ENCODE measurements at regions not wholly inside any gene's neighbourhood (a gene's known extent, or its start where the extent isn't known, plus 50 kb on each side); places are given as distances from the start of the nearest gene placed in this dataset.

DNA sequence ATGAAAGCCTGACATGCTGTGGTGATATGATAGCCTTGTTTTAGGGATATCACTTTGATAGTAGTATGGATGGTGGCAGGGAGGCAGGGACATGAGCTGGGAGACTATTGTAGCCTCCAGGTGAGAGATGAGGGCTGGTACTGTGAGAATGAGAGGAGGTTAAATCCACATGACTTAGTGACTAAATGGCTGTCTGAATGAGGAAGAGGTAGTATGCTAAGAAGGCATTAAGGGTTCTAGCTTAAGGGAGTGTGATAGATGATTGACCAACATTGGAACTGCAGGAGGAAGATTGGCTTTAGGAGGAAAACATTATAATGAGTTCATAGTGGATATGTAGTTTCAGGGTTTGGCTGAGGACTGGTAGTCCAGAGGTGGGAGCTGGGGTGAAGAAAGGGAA is 195.0 kb upstream of the ANK2 start:
- Histone ChIP-seq H3K9me1 (ENCODE audit: insufficient read depth, low read length) (no peaks in the 10 kb centered on the region), H2BK15ac (ENCODE audit: low read depth, low read length) (no peak overlapping the region), H2BK20ac (ENCODE audit: low read depth, low read length) (no peak overlapping the region), H2AFZ (replicated peaks; ENCODE audit: low read length, poor library complexity) (no peak overlapping the region), H3K56ac (ENCODE audit: extremely low read depth, insufficient read depth, low read length) (no peak overlapping the region), H3K4ac (ENCODE audit: low read depth, low read length) (no peak overlapping the region), H4K91ac (ENCODE audit: insufficient read depth, low read depth, low read length) (no peak overlapping the region), H2AK9ac (replicated peaks; ENCODE audit: low read depth, low read length, poor library complexity) (no peak overlapping the region), H2BK5ac (ENCODE audit: low read depth, low read length, poor library complexity, severe bottlenecking) (no peak overlapping the region), H3K36me3 (ENCODE audit: control insufficient read depth, insufficient read depth, low read length) (no peaks in the 10 kb centered on the region), H3K9me3 (ENCODE audit: control insufficient read depth, insufficient read depth, low read length) (no peaks in the 10 kb centered on the region), H3K27me3 (ENCODE audit: control insufficient read depth, insufficient read depth, low read length) (no peaks in the 10 kb centered on the region), H4K20me1 (ENCODE audit: insufficient read depth, low read length) (no peaks in the 10 kb centered on the region), H3K27ac (ENCODE audit: insufficient read depth, low read length) (no peak overlapping the region), H3K23ac (ENCODE audit: low read depth, low read length) (no peak overlapping the region), H3K14ac (replicated peaks; ENCODE audit: low read depth, low read length) (no peak overlapping the region), H3K79me1 (ENCODE audit: low read depth in 1 of 2, low read length in 2 of 2) (no peaks in the 10 kb centered on the region), H3K4me3 (ENCODE audit: insufficient read depth, low read depth, low read length) (no peak overlapping the region), H3K4me2 (ENCODE audit: low read depth, low read length) (no peak overlapping the region), H4K8ac (ENCODE audit: low read depth in 2 of 2, low read length in 2 of 2) (no peak overlapping the region), H2BK120ac (ENCODE audit: low read depth, low read length) (no peak overlapping the region), H4K5ac (ENCODE audit: low read depth, low read length) (no peak overlapping the region), H2AK5ac (ENCODE audit: low read depth, low read length) (no peak overlapping the region), H3K9ac (ENCODE audit: low read depth, low read length) (no peak overlapping the region), H3K18ac (ENCODE audit: low read depth, low read length) (no peak overlapping the region), H3K4me1 (ENCODE audit: control insufficient read depth, insufficient read depth, low read length) (no peaks in the 10 kb centered on the region)
- DNase-seq (no peak), ATAC-seq (ENCODE audit: low read depth) (no peak)
- TF ChIP-seq FOS (IDR thresholded peaks at IDR 0.05; ENCODE audit: low read depth, low read length) = no peak
- TF ChIP-seq, protein P1, sequence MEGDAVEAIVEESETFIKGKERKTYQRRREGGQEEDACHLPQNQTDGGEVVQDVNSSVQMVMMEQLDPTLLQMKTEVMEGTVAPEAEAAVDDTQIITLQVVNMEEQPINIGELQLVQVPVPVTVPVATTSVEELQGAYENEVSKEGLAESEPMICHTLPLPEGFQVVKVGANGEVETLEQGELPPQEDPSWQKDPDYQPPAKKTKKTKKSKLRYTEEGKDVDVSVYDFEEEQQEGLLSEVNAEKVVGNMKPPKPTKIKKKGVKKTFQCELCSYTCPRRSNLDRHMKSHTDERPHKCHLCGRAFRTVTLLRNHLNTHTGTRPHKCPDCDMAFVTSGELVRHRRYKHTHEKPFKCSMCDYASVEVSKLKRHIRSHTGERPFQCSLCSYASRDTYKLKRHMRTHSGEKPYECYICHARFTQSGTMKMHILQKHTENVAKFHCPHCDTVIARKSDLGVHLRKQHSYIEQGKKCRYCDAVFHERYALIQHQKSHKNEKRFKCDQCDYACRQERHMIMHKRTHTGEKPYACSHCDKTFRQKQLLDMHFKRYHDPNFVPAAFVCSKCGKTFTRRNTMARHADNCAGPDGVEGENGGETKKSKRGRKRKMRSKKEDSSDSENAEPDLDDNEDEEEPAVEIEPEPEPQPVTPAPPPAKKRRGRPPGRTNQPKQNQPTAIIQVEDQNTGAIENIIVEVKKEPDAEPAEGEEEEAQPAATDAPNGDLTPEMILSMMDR (conservative IDR thresholded peaks at IDR 0.05; ENCODE audit: low read depth, low read length) = no peak
- no peak for TF ChIP-seq SMC3 (IDR thresholded peaks at IDR 0.05; ENCODE audit: low read depth, low read length)
- no peak for TF ChIP-seq RFX5 (IDR thresholded peaks at IDR 0.05; ENCODE audit: low read depth, low read length)
- TF ChIP-seq, protein P2, sequence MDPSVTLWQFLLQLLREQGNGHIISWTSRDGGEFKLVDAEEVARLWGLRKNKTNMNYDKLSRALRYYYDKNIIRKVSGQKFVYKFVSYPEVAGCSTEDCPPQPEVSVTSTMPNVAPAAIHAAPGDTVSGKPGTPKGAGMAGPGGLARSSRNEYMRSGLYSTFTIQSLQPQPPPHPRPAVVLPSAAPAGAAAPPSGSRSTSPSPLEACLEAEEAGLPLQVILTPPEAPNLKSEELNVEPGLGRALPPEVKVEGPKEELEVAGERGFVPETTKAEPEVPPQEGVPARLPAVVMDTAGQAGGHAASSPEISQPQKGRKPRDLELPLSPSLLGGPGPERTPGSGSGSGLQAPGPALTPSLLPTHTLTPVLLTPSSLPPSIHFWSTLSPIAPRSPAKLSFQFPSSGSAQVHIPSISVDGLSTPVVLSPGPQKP (IDR thresholded peaks at IDR 0.05; ENCODE audit: borderline replicate concordance, low read depth, low read length) = no peak
- no peak for TF ChIP-seq MAFK (IDR thresholded peaks at IDR 0.05; ENCODE audit: low read depth, low read length)
- TF ChIP-seq MAZ (IDR thresholded peaks at IDR 0.05; ENCODE audit: borderline replicate concordance, low read depth, low read length) = no peak
- TF ChIP-seq NFE2L2 (IDR thresholded peaks at IDR 0.05; ENCODE audit: low read depth, low read length) = no peak
- TF ChIP-seq POLR2A (IDR thresholded peaks at IDR 0.05; ENCODE audit: low read depth, low read length) = no peak
- TF ChIP-seq, protein P3, sequence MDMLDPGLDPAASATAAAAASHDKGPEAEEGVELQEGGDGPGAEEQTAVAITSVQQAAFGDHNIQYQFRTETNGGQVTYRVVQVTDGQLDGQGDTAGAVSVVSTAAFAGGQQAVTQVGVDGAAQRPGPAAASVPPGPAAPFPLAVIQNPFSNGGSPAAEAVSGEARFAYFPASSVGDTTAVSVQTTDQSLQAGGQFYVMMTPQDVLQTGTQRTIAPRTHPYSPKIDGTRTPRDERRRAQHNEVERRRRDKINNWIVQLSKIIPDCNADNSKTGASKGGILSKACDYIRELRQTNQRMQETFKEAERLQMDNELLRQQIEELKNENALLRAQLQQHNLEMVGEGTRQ (IDR thresholded peaks at IDR 0.05; ENCODE audit: low read depth, low read length) = no peak
- TF ChIP-seq RAD21 (IDR thresholded peaks at IDR 0.05; ENCODE audit: low read length) = no peak
- TF ChIP-seq CEBPB (IDR thresholded peaks at IDR 0.05; ENCODE audit: low read depth, low read length) = no peak
- no peak for TF ChIP-seq RCOR1 (IDR thresholded peaks at IDR 0.05; ENCODE audit: insufficient replicate concordance, low read length)
- no peak for TF ChIP-seq MXI1 (IDR thresholded peaks at IDR 0.05; ENCODE audit: borderline replicate concordance, low read depth, low read length)
- no peak for TF ChIP-seq BHLHE40 (IDR thresholded peaks at IDR 0.05; ENCODE audit: low read depth, low read length)
- TF ChIP-seq CHD1 (IDR thresholded peaks at IDR 0.05; ENCODE audit: low read depth, low read length) = no peak
- BruUV-seq (replicated peaks) = no TSS peak
- POLR2A ChIA-PET (ENCODE audit: unreplicated experiment) = no interaction called here
- dilution Hi-C loops (cut with HindIII; ENCODE audit: low sequenced_read_pairs, unreplicated experiment) = no loop called here
- intact Hi-C loops (cut with micrococcal nuclease) = loop anchor here (5.0 kb wide), 1 partner anchor 83 kb away; no protein-coding TSS in a partner anchor
- in situ Hi-C loops (cut with MboI; ENCODE audit: low sequenced_read_pairs) = no loop called here
- CTCF ChIA-PET = interaction anchor here (0.7 kb wide), 1 partner anchor 75 kb away, joined by 3 read pairs; no protein-coding TSS in a partner anchor

Measured in IMR-90 (cell line).